OCI-LY7 (cell line): ENCODE measurements at regions not wholly inside any gene's neighbourhood (a gene's known extent, or its start where the extent isn't known, plus 50 kb on each side); places are given as distances from the start of the nearest gene placed in this dataset.

Source experiments
- BruUV-seq: library from RNA; stranded (reverse); fragments of 400-500 nt; replicated peaks from 2 replicates; lab custom pipeline; 2021; lab: Mats Ljungman, UMichigan
- CTCF ChIA-PET: fragments of 300-600 bp; sonication (Branson Sonifier 250); formaldehyde crosslinking; loops from one replicate; lab custom pipeline; 2022; ENCODE audit warnings: antibody characterized with exemption; ENCODE audit not compliant: unreplicated experiment; lab: Charles Lee
- POLR2A ChIA-PET: fragments of 300-600 bp; sonication (Branson Sonifier 250); formaldehyde crosslinking; loops from one replicate; lab custom pipeline; 2022; ENCODE audit warnings: antibody characterized with exemption; lab: Charles Lee
- DNase-seq: peaks from one replicate; pipeline ENCODE4 v3.0.0-alpha.2; 2015; ENCODE audit warnings: low spot score
- H2AFZ ChIP-seq: fragments of 200-600 bp; sonication (generic), shearing (Covaris generic); 2 replicates; pipeline ENCODE4 v1.6.1; 2014; ENCODE audit warnings: mild to moderate bottlenecking, antibody characterized with exemption, low read length, moderate library complexity
- H3K27ac ChIP-seq: fragments of 200-600 bp; sonication (generic); 2 replicates; pipeline ENCODE4 v1.5.1; 2014; ENCODE audit warnings: mixed run types, low read depth, mild to moderate bottlenecking, moderate library complexity, low read length, inconsistent platforms; ENCODE audit not compliant: poor library complexity, severe bottlenecking
- H3K36me3 ChIP-seq: fragments of 200-600 bp; sonication (generic); 2 replicates; pipeline ENCODE4 v1.6.1; 2014; ENCODE audit warnings: mild to moderate bottlenecking, antibody characterized with exemption, low read length, moderate library complexity, mixed read lengths; ENCODE audit not compliant: insufficient read depth
- H3K4me1 ChIP-seq: fragments of 200-600 bp; sonication (generic); 2 replicates; pipeline ENCODE4 v1.5.1; 2014; ENCODE audit warnings: mild to moderate bottlenecking, low read length; ENCODE audit not compliant: insufficient read depth, poor library complexity, severe bottlenecking
- H3K4me2 ChIP-seq: fragments of 200-600 bp; sonication (generic); 2 replicates; pipeline ENCODE4 v1.6.1; 2014; ENCODE audit warnings: mild to moderate bottlenecking, low read length
- H3K4me3 ChIP-seq: fragments of 200-600 bp; sonication (generic); 2 replicates; pipeline ENCODE4 v1.5.1; 2014; ENCODE audit warnings: mild to moderate bottlenecking, low read depth, low read length; ENCODE audit not compliant: poor library complexity, severe bottlenecking
- H3K79me2 ChIP-seq: fragments of 200-600 bp; sonication (generic); 2 replicates; pipeline ENCODE4 v1.6.1; 2016; ENCODE audit warnings: low read depth, mild to moderate bottlenecking, low read length, moderate library complexity, mixed read lengths; ENCODE audit not compliant: insufficient read depth
- H3K9me2 ChIP-seq: fragments of 200-600 bp; sonication (generic); 2 replicates; pipeline ENCODE4 v1.6.1; 2016; ENCODE audit warnings: mild to moderate bottlenecking, low read length, mixed read lengths; ENCODE audit not compliant: insufficient read depth
- H3K9me3 ChIP-seq: fragments of 200-600 bp; sonication (generic); 2 replicates; pipeline ENCODE4 v1.6.1; 2014; ENCODE audit warnings: mild to moderate bottlenecking, mixed run types, low read length, mixed read lengths
- H4K20me1 ChIP-seq: fragments of 200-600 bp; sonication (generic); 2 replicates; pipeline ENCODE4 v1.6.1; 2014; ENCODE audit warnings: mild to moderate bottlenecking, antibody characterized with exemption, low read length, moderate library complexity, mixed read lengths; ENCODE audit not compliant: insufficient read depth
- EZH2phosphoT487 ChIP-seq: fragments of 200-600 bp; sonication (generic); IDR thresholded peaks from 2 replicates; pipeline ENCODE4 v1.6.1; 2018; ENCODE audit warnings: low read depth, borderline replicate concordance, mild to moderate bottlenecking, mixed run types, antibody characterized with exemption, low read length, moderate library complexity, mixed read lengths
- intact Hi-C: fragments of 100-400 bp; cut with micrococcal nuclease; formaldehyde crosslinking; loops from one replicate; pipeline ENCODE4 v1.10.0; 2022; ENCODE audit not compliant: unreplicated experiment
- TF ChIP-seq, protein P1 (sequence below): fragments of 200-600 bp; sonication (generic); conservative IDR thresholded peaks from 2 replicates; pipeline ENCODE4 v1.5.1; 2014; ENCODE audit warnings: mild to moderate bottlenecking, antibody characterized with exemption, low read length, moderate library complexity, mixed read lengths

DNA sequence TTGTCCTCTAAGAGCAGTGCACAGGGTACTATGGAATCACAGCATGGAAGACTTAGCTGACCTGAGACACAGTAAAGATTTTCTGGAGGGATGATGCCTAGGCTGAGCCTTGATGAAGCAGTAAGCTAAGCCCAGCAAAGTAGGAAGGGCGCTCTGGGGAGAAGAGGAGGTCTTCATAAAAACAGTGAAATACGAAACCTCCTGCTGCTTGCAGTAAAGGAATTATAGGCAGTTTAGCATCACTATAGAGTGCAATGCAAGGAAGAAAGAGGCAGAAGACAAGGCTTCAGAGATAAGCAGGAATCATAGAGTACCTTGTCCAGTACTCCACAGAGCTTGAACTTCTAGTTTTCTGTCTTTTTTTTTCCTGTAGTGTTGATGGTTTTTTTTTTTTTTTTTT lies 555.7 kb upstream of the CADM1 start:
- H3K4me1 ChIP-seq, result peaks cover 15% of the 10 kb centered on the region
- H3K9me3 ChIP-seq, result no peaks in the 10 kb centered on the region
- TF ChIP-seq, protein P1, sequence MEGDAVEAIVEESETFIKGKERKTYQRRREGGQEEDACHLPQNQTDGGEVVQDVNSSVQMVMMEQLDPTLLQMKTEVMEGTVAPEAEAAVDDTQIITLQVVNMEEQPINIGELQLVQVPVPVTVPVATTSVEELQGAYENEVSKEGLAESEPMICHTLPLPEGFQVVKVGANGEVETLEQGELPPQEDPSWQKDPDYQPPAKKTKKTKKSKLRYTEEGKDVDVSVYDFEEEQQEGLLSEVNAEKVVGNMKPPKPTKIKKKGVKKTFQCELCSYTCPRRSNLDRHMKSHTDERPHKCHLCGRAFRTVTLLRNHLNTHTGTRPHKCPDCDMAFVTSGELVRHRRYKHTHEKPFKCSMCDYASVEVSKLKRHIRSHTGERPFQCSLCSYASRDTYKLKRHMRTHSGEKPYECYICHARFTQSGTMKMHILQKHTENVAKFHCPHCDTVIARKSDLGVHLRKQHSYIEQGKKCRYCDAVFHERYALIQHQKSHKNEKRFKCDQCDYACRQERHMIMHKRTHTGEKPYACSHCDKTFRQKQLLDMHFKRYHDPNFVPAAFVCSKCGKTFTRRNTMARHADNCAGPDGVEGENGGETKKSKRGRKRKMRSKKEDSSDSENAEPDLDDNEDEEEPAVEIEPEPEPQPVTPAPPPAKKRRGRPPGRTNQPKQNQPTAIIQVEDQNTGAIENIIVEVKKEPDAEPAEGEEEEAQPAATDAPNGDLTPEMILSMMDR, result no peak
- no peak for TF ChIP-seq EZH2phosphoT487
- CTCF ChIA-PET, result no interaction called here
- no peaks in the 10 kb centered on the region for H3K36me3 ChIP-seq
- H3K4me3 ChIP-seq, result no peak overlapping the region
- BruUV-seq, result no TSS peak
- DNase-seq, result no peak
- no peak overlapping the region for H3K27ac ChIP-seq
- H3K4me2 ChIP-seq, result no peak overlapping the region
- no peaks in the 10 kb centered on the region for H4K20me1 ChIP-seq
- H3K79me2 ChIP-seq, result no peaks in the 10 kb centered on the region
- intact Hi-C loops, result no loop called here
- POLR2A ChIA-PET, result interaction anchor here (0.7 kb wide), 1 partner anchor 141 kb away, joined by 3 read pairs; no protein-coding TSS in a partner anchor
- no peaks in the 10 kb centered on the region for H3K9me2 ChIP-seq
- no peak overlapping the region for H2AFZ ChIP-seq

DNA sequence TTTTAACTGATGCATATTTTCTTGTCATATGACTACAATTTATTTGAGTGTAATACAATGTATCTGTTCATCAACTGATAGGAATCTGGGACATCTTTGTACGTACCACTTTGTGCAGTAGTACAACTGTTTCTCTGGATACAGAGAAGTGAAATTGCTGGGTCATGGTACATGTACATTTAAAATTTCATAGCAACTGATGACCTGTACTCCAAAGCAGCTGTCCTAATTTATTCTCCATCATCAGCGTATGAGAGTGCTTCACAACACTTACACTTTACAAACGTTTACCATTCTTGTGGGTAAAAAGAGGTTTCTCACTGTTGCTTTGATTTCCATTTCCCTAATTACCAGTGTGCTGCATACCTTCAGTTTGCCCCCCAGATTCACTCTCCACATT lies 552.8 kb upstream of the CADM1 start:
- POLR2A ChIA-PET, result no interaction called here
- DNase-seq, result no peak
- no peaks in the 10 kb centered on the region for H4K20me1 ChIP-seq
- H2AFZ ChIP-seq, result no peak overlapping the region
- H3K9me3 ChIP-seq, result no peaks in the 10 kb centered on the region
- TF ChIP-seq, protein P1, result no peak
- no peak for TF ChIP-seq EZH2phosphoT487
- H3K9me2 ChIP-seq, result no peaks in the 10 kb centered on the region
- intact Hi-C loops, result no loop called here
- no peaks in the 10 kb centered on the region for H3K36me3 ChIP-seq
- peaks cover 5% of the 10 kb centered on the region for H3K4me1 ChIP-seq
- BruUV-seq, result no TSS peak
- no peak overlapping the region for H3K4me3 ChIP-seq
- H3K79me2 ChIP-seq, result no peaks in the 10 kb centered on the region
- no peak overlapping the region for H3K27ac ChIP-seq
- no peak overlapping the region for H3K4me2 ChIP-seq
- CTCF ChIA-PET, result no interaction called here

GRCh38 chr11:116055064-116055463 lies 550.8 kb upstream of the CADM1 start:
- CTCF ChIA-PET, result no interaction called here
- no peak for DNase-seq
- no peaks in the 10 kb centered on the region for H3K36me3 ChIP-seq
- H3K4me1 ChIP-seq, result no peaks in the 10 kb centered on the region
- no peaks in the 10 kb centered on the region for H4K20me1 ChIP-seq
- H3K9me3 ChIP-seq, result no peaks in the 10 kb centered on the region
- no peak overlapping the region for H2AFZ ChIP-seq
- H3K27ac ChIP-seq, result no peak overlapping the region
- POLR2A ChIA-PET, result no interaction called here
- BruUV-seq, result no TSS peak
- intact Hi-C loops, result no loop called here
- H3K4me2 ChIP-seq, result no peak overlapping the region
- no peak overlapping the region for H3K4me3 ChIP-seq
- no peaks in the 10 kb centered on the region for H3K79me2 ChIP-seq
- TF ChIP-seq, protein P1, result no peak
- no peak for TF ChIP-seq EZH2phosphoT487
- no peaks in the 10 kb centered on the region for H3K9me2 ChIP-seq
